ENCODE measurements at regions not wholly inside any gene's neighbourhood (a gene's known extent, or its start where the extent isn't known, plus 50 kb on each side); places are given as distances from the start of the nearest gene placed in this dataset.
"Not testable (repeated sequence)": the region's sequence is repeated elsewhere in the genome, so short reads cannot be mapped to it uniquely, and the experiment has no call there.

GRCh38 chr19:28445826-28446225, 767.1 kb downstream of the UQCRFS1 start:
- no peak for TF ChIP-seq CTCF (IDR thresholded peaks at IDR 0.05; ENCODE audit: low read depth, low read length)
- no peak for DNase-seq (ENCODE audit: extremely low read depth, low read depth)

GRCh38 chr19:28444362-28444761, 768.6 kb downstream of the UQCRFS1 start:
- DNase-seq (ENCODE audit: extremely low read depth, low read depth) = no peak
- TF ChIP-seq CTCF (IDR thresholded peaks at IDR 0.05; ENCODE audit: low read depth, low read length) = no peak

GRCh38 chr19:28443361-28443760, 769.6 kb downstream of the UQCRFS1 start:
- no peak for DNase-seq (ENCODE audit: extremely low read depth, low read depth)
- TF ChIP-seq CTCF (IDR thresholded peaks at IDR 0.05; ENCODE audit: low read depth, low read length) = no peak

GRCh38 chr19:28437390-28438346, 775.3 kb downstream of the UQCRFS1 start:
- TF ChIP-seq CTCF (IDR thresholded peaks at IDR 0.05; ENCODE audit: low read depth, low read length) = no peak
- DNase-seq (ENCODE audit: extremely low read depth, low read depth) = no peak

GRCh38 chr19:28436320-28436719, 776.6 kb downstream of the UQCRFS1 start:
- TF ChIP-seq CTCF (IDR thresholded peaks at IDR 0.05; ENCODE audit: low read depth, low read length) = no peak
- no peak for DNase-seq (ENCODE audit: extremely low read depth, low read depth)

GRCh38 chr19:28435551-28436271, 777.2 kb downstream of the UQCRFS1 start:
- DNase-seq (ENCODE audit: extremely low read depth, low read depth) = no peak
- no peak for TF ChIP-seq CTCF (IDR thresholded peaks at IDR 0.05; ENCODE audit: low read depth, low read length)

- DNase-seq (ENCODE audit: extremely low read depth, low read depth) = not testable (repeated sequence)
These were observed 778.2 kb downstream of the UQCRFS1 start for GRCh38 chr19:28434794-28435193.

- not testable (repeated sequence) for DNase-seq (ENCODE audit: extremely low read depth, low read depth)
These were observed 778.6 kb downstream of the UQCRFS1 start for GRCh38 chr19:28434365-28434764.

GRCh38 chr19:28433166-28433565, 779.8 kb downstream of the UQCRFS1 start:
- DNase-seq (ENCODE audit: extremely low read depth, low read depth) = not testable (repeated sequence)

All from AG09319 (cell line).